ENCODE measurements at regions not wholly inside any gene's neighbourhood (a gene's known extent, or its start where the extent isn't known, plus 50 kb on each side); places are given as distances from the start of the nearest gene placed in this dataset.

DNA sequence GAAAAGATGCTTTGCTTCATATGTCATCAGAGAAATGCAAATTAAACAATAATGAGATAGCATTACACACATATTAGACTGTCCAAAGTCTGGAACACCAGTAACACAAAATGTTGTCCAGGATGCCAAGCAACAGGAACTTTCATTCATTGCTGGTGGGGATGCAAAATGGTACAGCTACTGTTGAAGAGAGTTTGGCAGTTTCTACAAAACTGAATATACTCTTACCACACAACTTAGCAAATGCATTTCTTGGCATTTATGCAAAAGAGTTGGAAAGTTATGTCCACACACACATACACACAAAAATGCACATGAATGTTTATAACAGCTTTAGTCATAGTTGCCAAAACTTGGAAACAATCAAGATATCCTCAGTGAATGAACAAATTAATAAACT lies 195.2 kb upstream of the MME start:
- no peaks in the 10 kb centered on the region for H3K27me3 ChIP-seq (ENCODE audit: insufficient read depth, low read length)
- no peak for FAIRE-seq
- Mint-ChIP-seq H3K9me3 (ENCODE audit: unreplicated experiment) (peaks cover 7% of the 10 kb centered on the region), H3K27ac (ENCODE audit: unreplicated experiment) (no peak overlapping the region), H3K27me3 (ENCODE audit: low read depth, unreplicated experiment) (no peaks in the 10 kb centered on the region), H3K4me3 (ENCODE audit: unreplicated experiment) (no peak overlapping the region), H3K36me3 (ENCODE audit: low read depth, unreplicated experiment) (no peaks in the 10 kb centered on the region), H3K4me1 (ENCODE audit: low read depth, unreplicated experiment) (peaks cover 20% of the 10 kb centered on the region)
- no peak overlapping the region for H3K9ac ChIP-seq (ENCODE audit: low read length)
- H3K4me2 ChIP-seq (ENCODE audit: low read length), result no peak overlapping the region
- DNase-seq (ENCODE audit: low read depth), result peak; percentile 35
- peaks cover 5% of the 10 kb centered on the region for H3K4me1 ChIP-seq (ENCODE audit: insufficient read depth, low read length)
- H3K79me2 ChIP-seq (ENCODE audit: insufficient read depth, low read length), result no peaks in the 10 kb centered on the region
- TF ChIP-seq, protein P1, sequence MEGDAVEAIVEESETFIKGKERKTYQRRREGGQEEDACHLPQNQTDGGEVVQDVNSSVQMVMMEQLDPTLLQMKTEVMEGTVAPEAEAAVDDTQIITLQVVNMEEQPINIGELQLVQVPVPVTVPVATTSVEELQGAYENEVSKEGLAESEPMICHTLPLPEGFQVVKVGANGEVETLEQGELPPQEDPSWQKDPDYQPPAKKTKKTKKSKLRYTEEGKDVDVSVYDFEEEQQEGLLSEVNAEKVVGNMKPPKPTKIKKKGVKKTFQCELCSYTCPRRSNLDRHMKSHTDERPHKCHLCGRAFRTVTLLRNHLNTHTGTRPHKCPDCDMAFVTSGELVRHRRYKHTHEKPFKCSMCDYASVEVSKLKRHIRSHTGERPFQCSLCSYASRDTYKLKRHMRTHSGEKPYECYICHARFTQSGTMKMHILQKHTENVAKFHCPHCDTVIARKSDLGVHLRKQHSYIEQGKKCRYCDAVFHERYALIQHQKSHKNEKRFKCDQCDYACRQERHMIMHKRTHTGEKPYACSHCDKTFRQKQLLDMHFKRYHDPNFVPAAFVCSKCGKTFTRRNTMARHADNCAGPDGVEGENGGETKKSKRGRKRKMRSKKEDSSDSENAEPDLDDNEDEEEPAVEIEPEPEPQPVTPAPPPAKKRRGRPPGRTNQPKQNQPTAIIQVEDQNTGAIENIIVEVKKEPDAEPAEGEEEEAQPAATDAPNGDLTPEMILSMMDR (IDR thresholded peaks at IDR 0.05; ENCODE audit: insufficient read depth, low read depth, low read length), result no peak
- no peak for TF ChIP-seq EZH2 (IDR thresholded peaks at IDR 0.05; ENCODE audit: insufficient read depth, low read length)
- no peak overlapping the region for H3K4me3 ChIP-seq (ENCODE audit: insufficient read depth, low read depth, low read length)
- no peaks in the 10 kb centered on the region for H4K20me1 ChIP-seq (ENCODE audit: insufficient read depth, low read length)
- no peaks in the 10 kb centered on the region for H3K9me3 ChIP-seq (ENCODE audit: insufficient read depth, low read depth, low read length)
- no peaks in the 10 kb centered on the region for H3K36me3 ChIP-seq (ENCODE audit: insufficient read depth, low read length)
- peak overlapping the region; percentile 75 for H3K27ac ChIP-seq (ENCODE audit: low read depth, low read length)
- H2AFZ ChIP-seq (ENCODE audit: low read depth, low read length), result no peak overlapping the region

DNA sequence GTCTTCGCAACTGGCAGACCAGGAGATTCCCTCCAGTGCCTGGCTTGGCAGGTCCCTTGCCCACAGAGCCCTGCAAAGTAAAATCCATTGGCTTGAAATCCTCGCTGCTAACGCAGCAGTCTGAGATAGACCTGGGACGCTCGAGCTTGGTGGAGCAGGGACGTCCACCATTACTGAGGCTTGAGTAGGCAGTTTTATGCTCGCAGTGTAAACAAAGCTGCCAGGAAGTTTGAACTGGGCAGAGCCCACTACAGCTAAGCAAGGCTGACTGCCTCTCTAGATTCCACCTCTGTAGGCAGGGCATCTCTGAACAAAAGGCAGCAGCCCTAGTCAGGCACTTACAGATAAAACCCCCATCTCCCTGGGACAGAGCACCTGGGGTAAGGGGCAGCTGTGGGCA lies 205.0 kb upstream of the MME start:
- FAIRE-seq (no peak), DNase-seq (ENCODE audit: low read depth) (no peak)
- Histone ChIP-seq H3K27ac (ENCODE audit: low read depth, low read length) (no peak overlapping the region), H3K36me3 (ENCODE audit: insufficient read depth, low read length) (no peaks in the 10 kb centered on the region), H2AFZ (ENCODE audit: low read depth, low read length) (no peak overlapping the region), H3K9ac (ENCODE audit: low read length) (no peak overlapping the region), H4K20me1 (ENCODE audit: insufficient read depth, low read length) (no peaks in the 10 kb centered on the region), H3K4me1 (ENCODE audit: insufficient read depth, low read length) (no peaks in the 10 kb centered on the region), H3K4me3 (ENCODE audit: insufficient read depth, low read depth, low read length) (no peak overlapping the region), H3K27me3 (ENCODE audit: insufficient read depth, low read length) (no peaks in the 10 kb centered on the region), H3K9me3 (ENCODE audit: insufficient read depth, low read depth, low read length) (no peaks in the 10 kb centered on the region), H3K4me2 (ENCODE audit: low read length) (no peak overlapping the region), H3K79me2 (ENCODE audit: insufficient read depth, low read length) (no peaks in the 10 kb centered on the region)
- H3K27ac Mint-ChIP-seq (ENCODE audit: unreplicated experiment), result no peak overlapping the region
- peaks cover 8% of the 10 kb centered on the region for H3K4me1 Mint-ChIP-seq (ENCODE audit: low read depth, unreplicated experiment)
- H3K9me3 Mint-ChIP-seq (ENCODE audit: unreplicated experiment), result peaks cover 11% of the 10 kb centered on the region
- no peaks in the 10 kb centered on the region for H3K27me3 Mint-ChIP-seq (ENCODE audit: low read depth, unreplicated experiment)
- no peak overlapping the region for H3K4me3 Mint-ChIP-seq (ENCODE audit: unreplicated experiment)
- H3K36me3 Mint-ChIP-seq (ENCODE audit: low read depth, unreplicated experiment), result peaks cover 6% of the 10 kb centered on the region
- TF ChIP-seq, protein P1 (IDR thresholded peaks at IDR 0.05; ENCODE audit: insufficient read depth, low read depth, low read length), result no peak
- no peak for TF ChIP-seq EZH2 (IDR thresholded peaks at IDR 0.05; ENCODE audit: insufficient read depth, low read length)

DNA sequence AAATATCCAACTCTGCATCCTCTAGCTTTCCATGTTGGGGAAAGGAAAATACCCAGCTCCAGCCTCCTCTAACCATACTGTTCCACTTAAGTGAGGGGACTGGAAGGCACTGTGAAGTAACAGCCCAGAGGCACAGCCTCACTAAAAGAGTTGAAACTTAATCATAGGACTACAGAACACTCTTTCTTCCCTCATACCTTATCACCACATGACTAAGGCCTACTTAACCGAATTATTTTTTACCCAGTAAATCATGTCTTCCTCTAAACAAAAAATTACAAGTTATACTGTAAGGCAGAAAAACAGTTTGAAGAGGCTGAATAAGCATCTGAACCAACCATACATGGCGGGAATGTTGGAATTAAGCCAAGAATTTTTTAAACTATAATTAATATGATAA lies 207.4 kb upstream of the MME start:
- peak overlapping the region; percentile 13 for H3K27ac Mint-ChIP-seq (ENCODE audit: unreplicated experiment)
- no peak for TF ChIP-seq EZH2 (IDR thresholded peaks at IDR 0.05; ENCODE audit: insufficient read depth, low read length)
- TF ChIP-seq, protein P1 (IDR thresholded peaks at IDR 0.05; ENCODE audit: insufficient read depth, low read depth, low read length), result no peak
- no peaks in the 10 kb centered on the region for H3K27me3 Mint-ChIP-seq (ENCODE audit: low read depth, unreplicated experiment)
- H3K36me3 Mint-ChIP-seq (ENCODE audit: low read depth, unreplicated experiment), result peaks cover 2% of the 10 kb centered on the region
- peaks cover 9% of the 10 kb centered on the region for H3K9me3 Mint-ChIP-seq (ENCODE audit: unreplicated experiment)
- no peaks in the 10 kb centered on the region for H3K79me2 ChIP-seq (ENCODE audit: insufficient read depth, low read length)
- no peak overlapping the region for H3K4me3 ChIP-seq (ENCODE audit: insufficient read depth, low read depth, low read length)
- no peak overlapping the region for H3K4me2 ChIP-seq (ENCODE audit: low read length)
- no peak overlapping the region for H3K9ac ChIP-seq (ENCODE audit: low read length)
- no peaks in the 10 kb centered on the region for H3K27me3 ChIP-seq (ENCODE audit: insufficient read depth, low read length)
- no peak for FAIRE-seq
- no peak overlapping the region for H3K4me3 Mint-ChIP-seq (ENCODE audit: unreplicated experiment)
- peaks cover 8% of the 10 kb centered on the region for H3K4me1 Mint-ChIP-seq (ENCODE audit: low read depth, unreplicated experiment)
- no peaks in the 10 kb centered on the region for H3K4me1 ChIP-seq (ENCODE audit: insufficient read depth, low read length)
- H3K27ac ChIP-seq (ENCODE audit: low read depth, low read length), result no peak overlapping the region
- no peaks in the 10 kb centered on the region for H3K9me3 ChIP-seq (ENCODE audit: insufficient read depth, low read depth, low read length)
- no peaks in the 10 kb centered on the region for H4K20me1 ChIP-seq (ENCODE audit: insufficient read depth, low read length)
- no peak for DNase-seq (ENCODE audit: low read depth)
- no peaks in the 10 kb centered on the region for H3K36me3 ChIP-seq (ENCODE audit: insufficient read depth, low read length)
- H2AFZ ChIP-seq (ENCODE audit: low read depth, low read length), result no peak overlapping the region

All from astrocyte (in vitro differentiated cells and primary cell).